HCT116 (cell line): ENCODE measurements at regions not wholly inside any gene's neighbourhood (a gene's known extent, or its start where the extent isn't known, plus 50 kb on each side); places are given as distances from the start of the nearest gene placed in this dataset.

ENCODE experiments used
- ATAC-seq: fragments of 200-7000 bp; cut with Tn5 transposase; 2 replicates; pipeline ENCODE4 v1.9.1; 2020; ENCODE audit warnings: mild to moderate bottlenecking, moderate library complexity
- BruUV-seq: library from RNA; stranded (reverse); fragments of 400-500 nt; replicated peaks from 2 replicates; lab custom pipeline; 2021; lab: Mats Ljungman, UMichigan
- CTCF ChIA-PET: fragments of 300-600 bp; sonication (Branson Sonifier 250); formaldehyde crosslinking; loops from one replicate; lab custom pipeline; 2021; ENCODE audit warnings: antibody characterized with exemption; lab: Charles Lee
- POLR2A ChIA-PET: fragments of 300-600, 350-600 bp; sonication (Branson Sonifier 250); formaldehyde crosslinking; loops from one replicate; lab custom pipeline; 2021; ENCODE audit warnings: antibody characterized with exemption; lab: Charles Lee
- RAD21 ChIA-PET, 2 experiments: fragments of 300-600 bp; sonication (Branson Sonifier 250); formaldehyde crosslinking; loops; one replicate each; lab custom pipeline; 2023; ENCODE audit warnings: low total read pairs in 2 of 2; ENCODE audit not compliant: uncharacterized antibody in 2 of 2, unreplicated experiment in 2 of 2, low non-redundant PET in 1 of 2; lab: Charles Lee
- DNase-seq: peaks from one replicate; pipeline ENCODE4 v3.0.0-alpha.2; 2010; ENCODE audit warnings: low read depth, low spot score
- H2AFZ ChIP-seq: fragments of 200-600 bp; shearing (Covaris generic), sonication (generic); 2 replicates; pipeline ENCODE4 v1.6.1; 2017; ENCODE audit warnings: low read depth, mixed run types, mixed read lengths, antibody characterized with exemption, low read length; ENCODE audit not compliant: poor library complexity, severe bottlenecking
- H3K27ac ChIP-seq: 2 replicates; pipeline ENCODE4 v1.5.1; 2012; ENCODE audit warnings: low read depth, low read length
- H3K27me3 ChIP-seq: fragments of 200-600 bp; sonication (generic); 2 replicates; pipeline ENCODE4 v1.6.1; 2016; ENCODE audit warnings: mixed run types, low read length, mixed read lengths; ENCODE audit not compliant: insufficient read depth
- H3K36me3 ChIP-seq, 2 experiments: fragments of 200-500 bp in 1 of 2; fragments of 200-600 bp in 1 of 2; sonication (Bioruptor generic) in 1 of 2; sonication (generic) in 1 of 2; 2 replicates each; pipeline versions ENCODE4 v1.5.1 to v1.6.1; 2014 to 2016; ENCODE audit warnings: low read length in 2 of 2, inconsistent platforms in 1 of 2, mixed read lengths in 1 of 2, mixed run types in 1 of 2; ENCODE audit not compliant: insufficient read depth in 2 of 2, control insufficient read depth in 1 of 2
- H3K4me1 ChIP-seq, 2 experiments: fragments of 200-600 bp in 1 of 2; sonication (generic) in 1 of 2; 2 replicates each; pipeline versions ENCODE4 v1.5.1 to v1.6.1; 2012 to 2017; ENCODE audit warnings: low read length in 2 of 2, inconsistent platforms in 1 of 2, mild to moderate bottlenecking in 1 of 2, mixed read lengths in 1 of 2, mixed run types in 1 of 2, moderate library complexity in 1 of 2; ENCODE audit not compliant: insufficient read depth in 2 of 2, control insufficient read depth in 1 of 2
- H3K4me2 ChIP-seq: fragments of 200-600 bp; sonication (generic); 2 replicates; pipeline ENCODE4 v1.6.1; 2017; ENCODE audit warnings: mixed run types, low read length, mixed read lengths
- H3K4me3 ChIP-seq, 2 experiments: fragments of 200-600 bp in 1 of 2; sonication (generic) in 1 of 2; replicated peaks in 1 of 2; 2 replicates each; pipeline ENCODE4 v1.5.1; 2011 to 2016; ENCODE audit warnings: low read length in 2 of 2, control low read depth in 1 of 2, low read depth in 1 of 2, mild to moderate bottlenecking in 1 of 2, mixed read lengths in 1 of 2, mixed run types in 1 of 2
- H3K79me2 ChIP-seq: fragments of 200-600 bp; sonication (generic); 2 replicates; pipeline ENCODE4 v1.6.1; 2017; ENCODE audit warnings: mild to moderate bottlenecking, mixed run types, low read length, moderate library complexity, mixed read lengths; ENCODE audit not compliant: insufficient read depth
- H3K9ac ChIP-seq: fragments of 200-600 bp; sonication (generic); 2 replicates; pipeline ENCODE4 v1.6.1; 2016; ENCODE audit warnings: low read length, mixed read lengths
- H3K9me2 ChIP-seq: fragments of 200-600 bp; sonication (generic), shearing (Covaris generic); 2 replicates; pipeline ENCODE4 v1.6.1; 2017; ENCODE audit warnings: mixed run types, mild to moderate bottlenecking, moderate library complexity; ENCODE audit not compliant: insufficient read depth
- H3K9me3 ChIP-seq, 2 experiments: fragments of 200-500 bp in 1 of 2; fragments of 200-600 bp in 1 of 2; sonication (Bioruptor generic) in 1 of 2; sonication (generic) in 1 of 2; 2 replicates each; pipeline ENCODE4 v1.6.1; 2014 to 2017; ENCODE audit warnings: low read length in 2 of 2, mixed read lengths in 2 of 2, inconsistent platforms in 1 of 2, low read depth in 1 of 2, mild to moderate bottlenecking in 1 of 2, mixed run types in 1 of 2, moderate library complexity in 1 of 2; ENCODE audit not compliant: control insufficient read depth in 1 of 2, insufficient read depth in 1 of 2
- H4K20me1 ChIP-seq: fragments of 200-600 bp; sonication (generic), shearing (Covaris generic); 2 replicates; pipeline ENCODE4 v1.6.1; 2017; ENCODE audit warnings: mixed run types, mild to moderate bottlenecking, moderate library complexity; ENCODE audit not compliant: insufficient read depth
- ATF3 ChIP-seq: IDR thresholded peaks from 2 replicates; pipeline ENCODE4 v1.6.1; 2012
- CBX3 ChIP-seq: IDR thresholded peaks from 2 replicates; pipeline ENCODE4 v1.6.1; 2012; ENCODE audit warnings: low read depth
- CEBPB ChIP-seq: IDR thresholded peaks from 2 replicates; pipeline ENCODE4 v1.6.1; 2012; ENCODE audit warnings: low read depth
- EGR1 ChIP-seq: IDR thresholded peaks from 2 replicates; pipeline ENCODE4 v1.6.1; 2012; ENCODE audit warnings: low read depth
- ELF1 ChIP-seq: IDR thresholded peaks from 2 replicates; pipeline ENCODE4 v1.6.1; 2012; ENCODE audit warnings: low read depth, borderline replicate concordance
- EZH2 ChIP-seq: fragments of 200-600 bp; sonication (generic); IDR thresholded peaks from 2 replicates; pipeline ENCODE4 v1.6.1; 2017; ENCODE audit warnings: antibody characterized with exemption, mixed run types
- EZH2phosphoT487 ChIP-seq: fragments of 200-600 bp; IDR thresholded peaks from 2 replicates; pipeline ENCODE4 v1.6.1; 2018; ENCODE audit warnings: antibody characterized with exemption, borderline replicate concordance
- JUND ChIP-seq: IDR thresholded peaks from 2 replicates; pipeline ENCODE4 v1.6.1; 2012
- MAX ChIP-seq: IDR thresholded peaks from 2 replicates; pipeline ENCODE4 v1.6.1; 2012
- POLR2AphosphoS5 ChIP-seq: IDR thresholded peaks from 2 replicates; pipeline ENCODE4 v1.6.1; 2011; ENCODE audit warnings: mild to moderate bottlenecking, low read depth, low read length, moderate library complexity
- RAD21 ChIP-seq: IDR thresholded peaks from 2 replicates; pipeline ENCODE4 v1.6.1; 2012; ENCODE audit warnings: low read depth, mild to moderate bottlenecking
- REST ChIP-seq: IDR thresholded peaks from 2 replicates; pipeline ENCODE4 v1.6.1; 2012; ENCODE audit warnings: low read depth
- SIN3A ChIP-seq: IDR thresholded peaks from 2 replicates; pipeline ENCODE4 v1.6.1; 2012; ENCODE audit warnings: low read depth
- SP1 ChIP-seq: IDR thresholded peaks from 2 replicates; pipeline ENCODE4 v1.6.1; 2012; ENCODE audit warnings: low read depth
- SRF ChIP-seq: IDR thresholded peaks from 2 replicates; pipeline ENCODE4 v1.6.1; 2012; ENCODE audit warnings: low read depth
- TCF7L2 ChIP-seq: IDR thresholded peaks from 2 replicates; pipeline ENCODE4 v1.7.0; 2011; ENCODE audit warnings: borderline replicate concordance, inconsistent platforms; ENCODE audit not compliant: insufficient read depth, insufficient read length; ENCODE audit errors: extremely low read depth
- YY1 ChIP-seq: IDR thresholded peaks from 2 replicates; pipeline ENCODE4 v1.6.1; 2011; ENCODE audit warnings: low read length, low read depth, moderate library complexity, mild to moderate bottlenecking; ENCODE audit not compliant: insufficient replicate concordance; ENCODE audit errors: extremely low read depth
- ZFX ChIP-seq: fragments of 450-650 bp; IDR thresholded peaks from 2 replicates; pipeline ENCODE4 v1.6.1; 2017
- ZNF274 ChIP-seq: fragments of 200-500 bp; sonication (Bioruptor generic); IDR thresholded peaks from 2 replicates; pipeline ENCODE4 v1.6.1; 2014; ENCODE audit warnings: mild to moderate bottlenecking, low read depth, low read length, inconsistent platforms
- intact Hi-C: fragments of 100-400 bp; cut with micrococcal nuclease; formaldehyde crosslinking; loops from 2 replicates; pipeline ENCODE4 v1.10.0; 2022

GRCh38 chr18:47321815-47322214 is 70.4 kb upstream of the SKOR2 start:
- no peaks in the 10 kb centered on the region for H3K9me3 ChIP-seq
- H3K79me2 ChIP-seq, result no peaks in the 10 kb centered on the region
- ChIA-PET POLR2A (no interaction called here), CTCF (no interaction called here), RAD21 (no interaction called here)
- peaks cover 0 to 4% of the 10 kb centered on the region in 2 experiments; a peak in 1 of 4 replicates for H3K4me1 ChIP-seq
- intact Hi-C loops, result no loop called here
- no peak overlapping the region for H3K9ac ChIP-seq
- H3K4me3 ChIP-seq, result no peak overlapping the region
- BruUV-seq, result no TSS peak
- DNase-seq (no peak), ATAC-seq (no peak)
- TF ChIP-seq TCF7L2, result no peak
- TF ChIP-seq EZH2, result no peak
- TF ChIP-seq SRF, result no peak
- TF ChIP-seq ZNF274, result no peak
- no peak for TF ChIP-seq EZH2phosphoT487
- TF ChIP-seq SP1, result no peak
- no peak for TF ChIP-seq SIN3A
- TF ChIP-seq ATF3, result no peak
- no peak for TF ChIP-seq REST
- no peak for TF ChIP-seq EGR1
- no peak for TF ChIP-seq JUND
- TF ChIP-seq CEBPB, result no peak
- no peak for TF ChIP-seq POLR2AphosphoS5
- no peak for TF ChIP-seq ELF1
- no peak for TF ChIP-seq CBX3
- TF ChIP-seq MAX, result no peak
- TF ChIP-seq RAD21, result no peak
- no peak for TF ChIP-seq YY1
- no peak for TF ChIP-seq ZFX
- peaks cover 22% of the 10 kb centered on the region for H3K27me3 ChIP-seq
- H4K20me1 ChIP-seq, result no peaks in the 10 kb centered on the region
- no peak overlapping the region for H3K27ac ChIP-seq
- H3K4me2 ChIP-seq, result no peak overlapping the region
- H3K9me2 ChIP-seq, result no peaks in the 10 kb centered on the region
- H3K36me3 ChIP-seq, result no peaks in the 10 kb centered on the region
- H2AFZ ChIP-seq, result no peak overlapping the region
